Keratinocyte (primary cell): ENCODE measurements at regions not wholly inside any gene's neighbourhood (a gene's known extent, or its start where the extent isn't known, plus 50 kb on each side); places are given as distances from the start of the nearest gene placed in this dataset.

Experiments used
- DNase-seq: peaks from one replicate; pipeline ENCODE4 v3.0.0-alpha.2; 2011; ENCODE audit warnings: low read depth, missing footprints, low spot score
- FAIRE-seq: peaks from 2 replicates; lab custom pipeline; 2011; peaks lifted over from hg19 to GRCh38; lab: Jason Lieb, UNC
- H2AFZ ChIP-seq: 2 replicates; pipeline ENCODE4 v1.6.0; 2012; ENCODE audit warnings: low read length, control low read depth, inconsistent platforms; ENCODE audit not compliant: control insufficient read depth
- H3K27ac ChIP-seq: 2 replicates; pipeline ENCODE4 v1.5.1; 2011; ENCODE audit warnings: low read length; ENCODE audit not compliant: control insufficient read depth, insufficient read depth
- H3K27me3 ChIP-seq: 3 replicates; pipeline ENCODE4 v1.6.0; 2011; ENCODE audit warnings: low read length; ENCODE audit not compliant: control insufficient read depth, insufficient read depth; ENCODE audit errors: extremely low read depth
- H3K36me3 ChIP-seq, 2 experiments: 2 replicates in 1 of 2; 3 replicates in 1 of 2; pipeline ENCODE4 v1.5.1; 2011; ENCODE audit warnings: low read length in 2 of 2, mild to moderate bottlenecking in 1 of 2; ENCODE audit not compliant: control insufficient read depth in 2 of 2, insufficient read depth in 2 of 2; ENCODE audit errors: extremely low read depth in 1 of 2
- H3K4me1 ChIP-seq: 3 replicates; pipeline ENCODE4 v1.5.1; 2011; ENCODE audit warnings: low read length; ENCODE audit not compliant: control insufficient read depth, insufficient read depth; ENCODE audit errors: extremely low read depth
- H3K4me2 ChIP-seq: 3 replicates; pipeline ENCODE4 v1.6.0; 2011; ENCODE audit warnings: low read depth, low read length; ENCODE audit not compliant: control insufficient read depth, insufficient read depth; ENCODE audit errors: extremely low read depth
- H3K4me3 ChIP-seq, 3 experiments: fragments of 200-600 bp in 1 of 3; sonication (generic) in 1 of 3; 2 replicates in 2 of 3; 3 replicates in 1 of 3; pipeline ENCODE4 v1.5.1; 2011 to 2016; ENCODE audit warnings: low read length in 3 of 3, mild to moderate bottlenecking in 3 of 3, control low read depth in 2 of 3, inconsistent platforms in 1 of 3, low read depth in 1 of 3, mixed read lengths in 1 of 3, mixed run types in 1 of 3, moderate library complexity in 1 of 3; ENCODE audit not compliant: control insufficient read depth in 2 of 3, insufficient read depth in 2 of 3; ENCODE audit errors: extremely low read depth in 1 of 3
- H3K79me2 ChIP-seq: 2 replicates; pipeline ENCODE4 v1.6.0; 2012; ENCODE audit warnings: low read length; ENCODE audit not compliant: control insufficient read depth, insufficient read depth
- H3K9ac ChIP-seq: 3 replicates; pipeline ENCODE4 v1.6.0; 2011; ENCODE audit warnings: low read length; ENCODE audit not compliant: control insufficient read depth, insufficient read depth; ENCODE audit errors: extremely low read depth
- H3K9me1 ChIP-seq: 3 replicates; pipeline ENCODE4 v1.6.0; 2011; ENCODE audit warnings: low read length; ENCODE audit not compliant: control insufficient read depth, insufficient read depth; ENCODE audit errors: extremely low read depth
- H3K9me3 ChIP-seq: 2 replicates; pipeline ENCODE4 v1.5.1; 2012; ENCODE audit warnings: low read depth, low read length; ENCODE audit not compliant: control insufficient read depth
- H4K20me1 ChIP-seq: 3 replicates; pipeline ENCODE4 v1.6.0; 2011; ENCODE audit warnings: low read length; ENCODE audit not compliant: control insufficient read depth, insufficient read depth; ENCODE audit errors: extremely low read depth
- CTCF ChIP-seq, 3 experiments: IDR thresholded peaks in 1 of 3; conservative IDR thresholded peaks in 1 of 3; optimal IDR thresholded peaks in 1 of 3; 2 replicates in 2 of 3; 3 replicates in 1 of 3; pipeline versions ENCODE3 to v1.5.1; 2011; ENCODE audit warnings: low read length in 3 of 3, mild to moderate bottlenecking in 3 of 3, moderate library complexity in 2 of 3, control low read depth in 1 of 3, inconsistent platforms in 1 of 3; ENCODE audit not compliant: insufficient read depth in 2 of 3; ENCODE audit errors: extremely low read depth in 1 of 3
- EZH2 ChIP-seq: IDR thresholded peaks from one replicate; pipeline ENCODE4 v1.6.1; 2012; ENCODE audit warnings: inconsistent platforms, mild to moderate bottlenecking, low read length, moderate library complexity
- dilution Hi-C: fragments of 300-500 bp; cut with MboI; formaldehyde crosslinking; loops from one replicate; pipeline ENCODE4 v1.7.0; 2020; ENCODE audit warnings: low sequenced_read_pairs; ENCODE audit not compliant: extremely low pct_ligation_motif_present

- no peak overlapping the region for H3K4me2 ChIP-seq
- TF ChIP-seq EZH2 = no peak
- no peak for TF ChIP-seq CTCF (optimal IDR thresholded peaks at IDR 0.05 in 1 of 3, IDR thresholded peaks at IDR 0.05 in 1 of 3, conservative IDR thresholded peaks at IDR 0.05 in 1 of 3; ENCODE audit: extremely low read depth in 1 of 3, insufficient read depth in 2 of 3, low read length in 3 of 3)
- no peaks in the 10 kb centered on the region for H3K27me3 ChIP-seq
- H3K9me1 ChIP-seq = no peaks in the 10 kb centered on the region
- no peak overlapping the region for H3K27ac ChIP-seq
- H3K36me3 ChIP-seq = no peaks in the 10 kb centered on the region
- H3K9me3 ChIP-seq = no peaks in the 10 kb centered on the region
- H3K79me2 ChIP-seq = no peaks in the 10 kb centered on the region
- H3K4me1 ChIP-seq = no peaks in the 10 kb centered on the region
- no peak for FAIRE-seq
- no peak for DNase-seq
- H3K9ac ChIP-seq = no peak overlapping the region
- no peak overlapping the region for H2AFZ ChIP-seq
- dilution Hi-C loops = no loop called here
- H4K20me1 ChIP-seq = no peaks in the 10 kb centered on the region
- H3K4me3 ChIP-seq = no peak overlapping the region
These were observed 468.7 kb upstream of the RGMA start for GRCh38 chr15:93557696-93558095.

DNA sequence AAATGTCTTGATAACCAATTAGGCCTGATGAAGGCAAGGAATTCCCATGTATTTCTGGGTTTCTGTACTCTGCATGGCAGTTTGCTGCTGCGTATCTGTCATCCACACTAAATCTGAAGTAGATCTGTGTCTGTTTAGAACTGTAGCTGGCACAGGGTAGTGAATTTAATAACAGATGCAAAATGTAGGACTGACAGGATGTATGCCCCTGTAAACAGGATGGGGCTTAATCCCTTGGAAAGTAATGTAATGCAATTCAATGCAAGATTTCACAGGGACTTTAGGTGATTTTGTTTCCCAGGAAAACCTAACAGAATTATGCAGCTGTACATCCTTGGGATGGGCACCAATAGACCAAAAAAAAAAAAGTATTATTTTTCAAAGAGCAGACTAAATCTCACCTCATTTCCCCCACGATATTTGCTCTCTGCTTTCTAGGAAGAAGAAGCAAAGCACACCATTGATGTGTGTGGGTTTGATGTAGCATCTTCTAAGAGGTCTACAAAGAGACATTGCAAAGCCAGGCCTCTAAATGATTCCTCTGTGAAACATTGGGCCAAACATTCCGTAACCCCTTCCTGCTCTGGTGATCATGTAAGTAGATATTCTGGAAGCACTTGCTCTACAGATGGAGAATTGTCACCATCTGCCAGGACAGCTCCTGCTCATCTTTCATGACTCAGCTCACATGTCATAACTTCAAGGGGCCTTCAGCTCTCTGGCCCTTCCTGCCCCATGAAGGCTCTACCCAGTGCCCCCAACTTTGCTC lies 464.3 kb upstream of the RGMA start:
- Histone ChIP-seq H3K79me2 (no peaks in the 10 kb centered on the region), H3K4me2 (no peak overlapping the region), H3K27ac (no peak overlapping the region), H4K20me1 (no peaks in the 10 kb centered on the region), H3K4me1 (no peaks in the 10 kb centered on the region), H3K27me3 (no peaks in the 10 kb centered on the region), H3K36me3 (no peaks in the 10 kb centered on the region), H3K9me1 (no peaks in the 10 kb centered on the region), H3K9me3 (no peaks in the 10 kb centered on the region), H3K4me3 (no peak overlapping the region), H2AFZ (no peak overlapping the region), H3K9ac (no peak overlapping the region)
- no peak for FAIRE-seq
- TF ChIP-seq EZH2 (no peak), CTCF (optimal IDR thresholded peaks at IDR 0.05 in 1 of 3, IDR thresholded peaks at IDR 0.05 in 1 of 3, conservative IDR thresholded peaks at IDR 0.05 in 1 of 3; ENCODE audit: extremely low read depth in 1 of 3, insufficient read depth in 2 of 3, low read length in 3 of 3) (no peak)
- no peak for DNase-seq
- dilution Hi-C loops = no loop called here
